GM12872 (cell line): ENCODE measurements at regions not wholly inside any gene's neighbourhood (a gene's known extent, or its start where the extent isn't known, plus 50 kb on each side); places are given as distances from the start of the nearest gene placed in this dataset.

Experiments used
- CTCF ChIP-seq: IDR thresholded peaks from 3 replicates; pipeline ENCODE4 v1.5.1; 2011; ENCODE audit warnings: low read depth, mild to moderate bottlenecking, low read length, moderate library complexity; ENCODE audit not compliant: insufficient read depth

DNA sequence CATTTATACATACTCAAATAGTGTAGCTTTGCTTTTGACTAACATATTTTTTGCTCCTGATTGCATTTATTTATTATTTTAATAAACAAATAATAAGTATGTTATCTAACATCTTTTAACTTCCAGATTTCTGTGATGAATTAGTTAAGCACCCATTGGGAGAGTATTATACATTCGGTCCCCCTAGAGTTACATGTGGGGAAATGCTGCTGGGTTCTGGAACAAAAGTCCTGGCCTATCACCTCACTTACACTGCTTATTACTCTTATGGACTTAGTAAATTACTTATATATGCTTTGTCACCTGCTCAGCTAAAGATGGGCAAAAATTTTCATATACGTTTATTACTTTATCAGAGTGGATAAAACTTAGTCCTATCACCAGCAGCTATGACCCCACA lies 1163.0 kb downstream of the FAM181B start:
- TF ChIP-seq CTCF = no peak

DNA sequence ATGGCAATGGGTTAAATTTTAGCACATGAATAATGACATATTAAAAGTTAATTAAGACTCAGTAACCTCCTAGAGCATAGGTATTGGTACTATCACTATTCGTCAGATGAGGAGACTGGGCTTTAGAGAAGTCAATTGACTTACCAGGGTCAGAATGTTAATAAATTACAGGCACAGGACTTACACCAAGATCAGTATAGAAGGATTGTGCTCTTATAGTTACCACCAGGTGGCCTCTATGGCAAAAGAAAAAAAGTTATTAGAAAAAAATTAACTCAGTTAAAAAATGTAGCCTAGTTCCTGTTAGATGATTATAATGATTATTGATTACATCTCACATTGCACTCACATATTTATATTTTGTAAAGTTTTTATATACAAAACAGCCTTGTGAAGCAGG lies 1163.7 kb downstream of the FAM181B start:
- TF ChIP-seq CTCF = no peak

GRCh38 chr11:81568918-81569317 lies 1164.7 kb downstream of the FAM181B start:
- TF ChIP-seq CTCF = no peak

DNA sequence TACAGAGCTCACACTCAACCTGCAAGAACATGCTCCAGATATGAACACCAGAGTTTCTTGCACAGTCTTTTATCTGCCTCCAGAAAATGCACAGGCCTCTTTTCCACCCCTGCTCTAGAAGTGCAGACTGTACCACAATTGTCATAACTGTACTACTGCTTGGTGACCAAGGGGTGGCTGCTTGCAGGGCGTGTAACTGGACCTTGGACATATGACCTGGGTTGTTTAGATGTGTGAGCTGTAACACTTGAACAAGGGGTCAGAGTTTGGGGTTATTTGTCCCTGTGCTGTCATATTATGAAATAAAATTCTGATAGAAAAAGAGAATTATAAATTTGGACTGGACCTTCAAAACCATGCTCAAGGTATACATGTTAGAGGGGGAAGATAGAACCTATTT lies 1185.5 kb downstream of the FAM181B start:
- TF ChIP-seq CTCF = no peak

DNA sequence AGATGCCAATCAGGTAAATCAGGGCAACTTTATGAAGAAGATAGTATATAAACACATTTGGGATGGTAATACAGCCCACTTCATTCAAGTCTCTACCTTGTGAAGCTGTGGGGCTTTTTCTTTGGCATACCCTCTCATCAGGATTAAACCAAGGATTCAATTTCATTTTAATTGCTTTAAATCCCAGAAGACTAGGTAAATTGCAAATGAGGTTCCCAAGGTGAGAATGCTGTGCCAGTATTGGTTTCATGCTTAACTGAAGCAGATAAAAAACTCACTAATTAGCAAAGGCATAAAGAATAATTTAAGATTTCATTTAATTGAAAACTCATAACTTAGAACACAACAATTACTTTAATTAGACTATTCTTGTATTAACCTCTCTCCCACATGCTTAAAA lies 1218.1 kb downstream of the FAM181B start:
- TF ChIP-seq CTCF = no peak

DNA sequence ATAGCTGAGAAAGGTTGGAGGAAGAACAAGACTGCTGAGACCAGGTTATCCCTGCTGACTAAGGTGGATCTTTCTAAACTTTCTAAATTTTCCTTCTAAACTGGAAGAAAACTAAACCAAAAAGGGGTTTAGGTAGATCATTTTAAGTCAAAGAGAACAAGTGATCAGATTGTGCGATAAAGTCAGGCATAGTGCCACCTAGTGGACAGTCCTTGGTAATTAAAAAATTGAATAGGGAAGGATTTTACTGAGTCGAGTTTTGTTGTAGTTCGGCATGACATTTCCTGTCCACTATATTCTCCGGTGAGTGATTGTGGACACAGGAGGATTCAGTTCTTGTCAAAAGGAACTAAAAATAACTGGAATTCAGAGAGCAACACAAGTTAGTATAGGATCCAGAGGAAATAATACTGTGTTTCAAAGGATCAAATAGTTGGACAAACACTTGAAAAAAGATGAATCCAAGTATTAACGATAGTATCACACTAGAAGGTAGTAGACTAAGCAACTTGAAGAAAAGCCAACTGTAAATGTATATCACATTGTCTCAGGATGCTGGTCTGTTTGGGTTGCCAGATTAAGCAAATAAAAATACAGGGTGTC lies 1236.4 kb downstream of the FAM181B start:
- TF ChIP-seq CTCF = peak; percentile 64

DNA sequence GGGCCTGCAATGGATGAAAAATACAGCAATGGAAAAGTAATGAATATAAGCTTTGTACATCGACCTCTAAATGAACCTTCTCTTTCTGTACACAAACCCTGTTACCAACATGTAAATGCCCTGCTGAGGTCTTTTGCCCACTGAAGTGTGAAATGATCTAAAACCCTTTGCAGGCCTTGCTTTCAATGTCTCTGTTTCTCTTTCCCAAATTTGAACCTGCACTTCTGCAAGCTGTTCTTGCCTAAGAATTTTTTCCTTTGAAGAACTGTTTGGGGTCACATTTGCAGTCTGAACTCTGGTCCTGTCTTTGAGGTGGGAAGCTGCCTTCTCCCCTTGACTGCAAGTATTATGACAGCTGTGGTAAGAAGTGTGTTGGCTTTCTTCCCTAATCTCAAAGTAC lies 1237.1 kb downstream of the FAM181B start:
- no peak for TF ChIP-seq CTCF

DNA sequence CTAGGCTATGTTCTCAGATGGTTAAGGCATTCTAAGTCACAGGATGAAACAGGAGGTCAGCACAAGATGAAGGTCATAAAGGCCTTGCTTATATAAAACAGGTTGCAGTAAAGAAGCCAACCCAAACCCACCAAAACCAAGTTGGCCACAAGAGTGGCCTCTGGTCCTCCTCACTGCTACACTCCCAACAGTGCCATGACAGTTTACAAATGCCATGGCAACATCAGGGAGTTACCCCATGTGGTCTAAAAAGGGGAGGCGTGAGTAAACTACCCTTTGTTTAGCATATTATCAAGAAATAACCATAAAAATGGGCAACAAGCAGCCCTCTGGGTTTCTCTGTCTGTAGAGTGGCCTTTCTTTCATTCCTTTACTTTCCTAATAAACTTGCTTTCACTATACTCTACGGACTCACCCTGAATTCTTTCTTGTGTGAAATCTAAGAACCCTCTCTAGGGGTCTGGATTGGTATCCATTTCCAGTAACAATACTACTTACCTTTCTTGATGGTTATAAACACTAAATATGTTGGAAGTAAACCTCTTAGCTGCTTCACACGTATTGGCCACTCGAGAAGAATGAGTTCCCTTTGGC lies 1237.9 kb downstream of the FAM181B start:
- TF ChIP-seq CTCF = no peak
